Loucy (cell line): ENCODE measurements at regions not wholly inside any gene's neighbourhood (a gene's known extent, or its start where the extent isn't known, plus 50 kb on each side); places are given as distances from the start of the nearest gene placed in this dataset.

ENCODE experiments used
- CTCF ChIP-seq: fragments of 200-600 bp; sonication (generic); conservative IDR thresholded peaks from 2 replicates; pipeline ENCODE4 v1.5.1; 2014; ENCODE audit warnings: mild to moderate bottlenecking, antibody characterized with exemption, low read length
- EZH2phosphoT487 ChIP-seq: fragments of 200-600 bp; IDR thresholded peaks from 2 replicates; pipeline ENCODE4 v1.6.1; 2018; ENCODE audit warnings: antibody characterized with exemption, mild to moderate bottlenecking, moderate library complexity, borderline replicate concordance

- no peak for TF ChIP-seq CTCF
- no peak for TF ChIP-seq EZH2phosphoT487
Observed at GRCh38 chr5:68134669-68135313, 80.8 kb upstream of the PIK3R1 start.
